Breast epithelium (tissue), 4 donors: ENCODE measurements at regions not wholly inside any gene's neighbourhood (a gene's known extent, or its start where the extent isn't known, plus 50 kb on each side); places are given as distances from the start of the nearest gene placed in this dataset.

Experiments used
- DNase-seq, 2 donors: peaks; one replicate each; pipeline ENCODE4 v3.0.0-alpha.2; 2019; ENCODE audit warnings: low spot score in 2 of 2
- H3K27ac ChIP-seq, 2 donors: fragments of 200-600 bp; sonication (generic) in 1 of 2; one replicate each; pipeline ENCODE4 v1.5.1; 2016 to 2019; ENCODE audit warnings: mild to moderate bottlenecking in 1 of 2
- H3K27me3 ChIP-seq, 2 donors: fragments of 200-600 bp; sonication (generic) in 1 of 2; one replicate each; pipeline versions ENCODE4 v1.5.1 to v1.6.0; 2017 to 2019; ENCODE audit warnings: control low read depth in 1 of 2, mild to moderate bottlenecking in 1 of 2
- H3K36me3 ChIP-seq: fragments of 200-600 bp; one replicate; pipeline ENCODE4 v1.5.1; 2019
- H3K4me1 ChIP-seq, 2 donors: fragments of 200-600 bp; sonication (generic); one replicate each; pipeline ENCODE4 v1.5.1; 2016 to 2019; ENCODE audit warnings: control low read depth in 1 of 2
- H3K4me3 ChIP-seq, 3 donors: fragments of 200-600 bp; sonication (generic); 1 replicate in 2 of 3; 2 replicates in 1 of 3; pipeline ENCODE4 v1.5.1; 2016 to 2019; ENCODE audit warnings: mild to moderate bottlenecking in 3 of 3, moderate library complexity in 2 of 3
- H3K9me3 ChIP-seq, 2 donors: fragments of 200-600 bp; sonication (generic) in 1 of 2; one replicate each; pipeline ENCODE4 v1.5.1; 2016 to 2019; ENCODE audit warnings: control low read depth in 1 of 2
- CTCF ChIP-seq, 3 donors: fragments of 450-650 bp; IDR thresholded peaks; one replicate each; pipeline ENCODE4 v1.5.1; 2016 to 2017; ENCODE audit warnings: antibody characterized with exemption in 3 of 3, mild to moderate bottlenecking in 3 of 3, moderate library complexity in 3 of 3
- POLR2A ChIP-seq: fragments of 450-650 bp; IDR thresholded peaks from one replicate; pipeline ENCODE4 v1.6.1; 2016; ENCODE audit warnings: antibody characterized with exemption, mild to moderate bottlenecking, moderate library complexity
- POLR2AphosphoS5 ChIP-seq, 3 donors: sonication (generic); formaldehyde crosslinking; IDR thresholded peaks; one replicate each; pipeline ENCODE4 v1.6.1; 2017; ENCODE audit warnings: antibody characterized with exemption in 3 of 3
- intact Hi-C: fragments of 100-400 bp; cut with DNase I; formaldehyde crosslinking; loops from one replicate; pipeline ENCODE4 v1.15.1; 2023; ENCODE audit warnings: low total_unique reads

GRCh38 chr15:53324061-53324460, 435.4 kb downstream of the WDR72 start:
- Histone ChIP-seq H3K36me3 (no peaks in the 10 kb centered on the region), H3K4me3 (no peak overlapping the region), H3K9me3 (no peaks in the 10 kb centered on the region), H3K27me3 (peaks cover 0 to 7% of the 10 kb centered on the region in 2 donors), H3K4me1 (no peaks in the 10 kb centered on the region), H3K27ac (no peak overlapping the region)
- DNase-seq, result no peak
- TF ChIP-seq POLR2AphosphoS5 (IDR thresholded peaks at IDR 0.05) (no peak), POLR2A (no peak), CTCF (IDR thresholded peaks at IDR 0.05) (no peak)
- intact Hi-C loops, result no loop called here

DNA sequence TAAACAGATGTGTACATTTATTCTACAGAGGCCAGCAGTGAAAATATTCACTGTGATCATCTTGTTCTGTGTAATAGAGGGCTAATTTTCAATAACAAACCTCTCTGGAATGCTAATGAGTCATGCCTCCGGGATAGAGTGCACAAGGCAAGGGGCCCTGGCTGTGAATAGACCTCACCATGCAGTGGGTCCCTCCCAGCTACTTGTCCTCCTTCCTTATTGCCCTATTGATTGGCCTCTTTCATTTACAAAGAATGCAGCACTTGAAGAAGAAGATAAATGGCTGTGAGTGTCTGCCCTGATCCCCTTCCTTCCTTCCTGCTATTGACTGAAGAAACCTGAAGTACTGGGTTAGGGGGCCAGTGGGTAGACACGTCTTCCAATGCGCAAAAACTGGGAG, 436.3 kb downstream of the WDR72 start:
- intact Hi-C loops, result no loop called here
- DNase-seq, result no peak
- no peaks in the 10 kb centered on the region for H3K36me3 ChIP-seq
- no peak overlapping the region for H3K4me3 ChIP-seq
- H3K27ac ChIP-seq, result no peak overlapping the region
- peaks cover 0 to 7% of the 10 kb centered on the region in 2 donors for H3K27me3 ChIP-seq
- no peaks in the 10 kb centered on the region for H3K4me1 ChIP-seq
- TF ChIP-seq CTCF (IDR thresholded peaks at IDR 0.05), result no peak
- no peaks in the 10 kb centered on the region for H3K9me3 ChIP-seq

DNA sequence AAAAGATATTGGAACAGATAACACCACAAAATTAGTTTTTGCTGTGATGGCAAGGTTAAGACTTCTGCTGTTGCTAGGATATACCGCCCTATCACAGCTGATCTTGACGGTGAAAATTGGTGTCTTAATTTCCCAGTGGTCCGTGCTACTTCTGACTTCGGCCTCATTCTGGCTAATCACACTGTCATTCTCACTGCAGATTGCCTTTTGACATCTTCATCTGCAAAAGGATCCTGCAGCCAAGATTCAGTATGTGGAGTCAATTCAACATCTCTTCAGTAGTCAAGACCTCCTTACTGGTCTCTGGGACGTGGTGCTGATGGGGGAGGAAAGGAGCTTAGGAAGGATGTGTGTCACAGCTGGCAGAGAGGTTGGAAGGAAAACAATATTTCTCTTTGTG, 438.6 kb downstream of the WDR72 start:
- H3K9me3 ChIP-seq, result no peaks in the 10 kb centered on the region
- no peak for TF ChIP-seq POLR2AphosphoS5 (IDR thresholded peaks at IDR 0.05)
- no peak for TF ChIP-seq POLR2A
- TF ChIP-seq CTCF (IDR thresholded peaks at IDR 0.05), result no peak
- intact Hi-C loops, result no loop called here
- no peaks in the 10 kb centered on the region for H3K36me3 ChIP-seq
- no peak for DNase-seq
- H3K27ac ChIP-seq, result no peak overlapping the region
- H3K27me3 ChIP-seq, result no peaks in the 10 kb centered on the region
- H3K4me3 ChIP-seq, result no peak overlapping the region
- H3K4me1 ChIP-seq, result no peaks in the 10 kb centered on the region

DNA sequence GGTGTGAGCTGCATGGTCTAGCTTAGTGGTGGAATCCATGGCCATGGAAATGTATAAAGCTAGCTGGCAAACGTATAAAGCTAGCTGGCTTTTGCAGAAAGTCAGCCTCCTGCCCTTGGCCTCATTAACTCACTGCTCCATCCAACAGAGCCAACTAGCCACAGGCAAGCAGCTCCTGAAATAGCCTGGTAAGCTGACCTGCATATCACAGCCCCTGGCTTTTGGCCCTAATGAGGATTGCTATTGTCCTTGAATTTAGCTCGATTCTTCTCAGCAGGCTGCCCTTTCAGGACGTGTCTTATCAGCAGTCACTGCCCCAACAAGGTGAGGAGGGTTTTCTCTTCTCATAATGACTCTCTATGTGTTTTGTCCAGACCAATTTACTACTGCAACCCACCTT, 446.8 kb downstream of the WDR72 start:
- intact Hi-C loops, result no loop called here

GRCh38 chr15:53310709-53311108, 448.8 kb downstream of the WDR72 start:
- no peak for DNase-seq
- intact Hi-C loops, result no loop called here
- no peak for TF ChIP-seq CTCF (IDR thresholded peaks at IDR 0.05)
- TF ChIP-seq POLR2A, result no peak
- no peak for TF ChIP-seq POLR2AphosphoS5 (IDR thresholded peaks at IDR 0.05)
- Histone ChIP-seq H3K4me1 (no peaks in the 10 kb centered on the region), H3K4me3 (no peak overlapping the region), H3K27ac (no peak overlapping the region), H3K27me3 (no peaks in the 10 kb centered on the region), H3K36me3 (no peaks in the 10 kb centered on the region), H3K9me3 (no peaks in the 10 kb centered on the region)

More for the DNA sequence above, 446.8 kb downstream of the WDR72 start:
- TF ChIP-seq POLR2A (no peak), CTCF (IDR thresholded peaks at IDR 0.05) (no peak), POLR2AphosphoS5 (IDR thresholded peaks at IDR 0.05) (no peak)
- Histone ChIP-seq H3K27me3 (no peaks in the 10 kb centered on the region), H3K27ac (no peak overlapping the region), H3K4me3 (no peak overlapping the region), H3K36me3 (no peaks in the 10 kb centered on the region), H3K4me1 (no peaks in the 10 kb centered on the region), H3K9me3 (no peaks in the 10 kb centered on the region)
- DNase-seq, result no peak
